ENCODE measurements at regions not wholly inside any gene's neighbourhood (a gene's known extent, or its start where the extent isn't known, plus 50 kb on each side); places are given as distances from the start of the nearest gene placed in this dataset.

GRCh38 chr12:58453306-58453705 is 467.0 kb downstream of the LRIG3 start:
- H3K27me3 Mint-ChIP-seq (ENCODE audit: low read depth) = peaks cover 8% of the 10 kb centered on the region
- H3K4me1 Mint-ChIP-seq (ENCODE audit: low read depth) = no peaks in the 10 kb centered on the region
- H3K36me3 Mint-ChIP-seq (ENCODE audit: low read depth) = no peaks in the 10 kb centered on the region
- no peak overlapping the region for H3K27ac Mint-ChIP-seq
- no peak overlapping the region for H3K4me3 Mint-ChIP-seq
- H3K9me3 Mint-ChIP-seq = no peaks in the 10 kb centered on the region
- DNase-seq (ENCODE audit: low spot score) = no peak

GRCh38 chr12:58455136-58455535 is 465.2 kb downstream of the LRIG3 start:
- Mint-ChIP-seq H3K27me3 (ENCODE audit: low read depth) (peaks cover 3% of the 10 kb centered on the region), H3K9me3 (no peaks in the 10 kb centered on the region), H3K4me3 (no peak overlapping the region), H3K27ac (no peak overlapping the region), H3K36me3 (ENCODE audit: low read depth) (no peaks in the 10 kb centered on the region), H3K4me1 (ENCODE audit: low read depth) (no peaks in the 10 kb centered on the region)
- DNase-seq (ENCODE audit: low spot score) = no peak

- H3K36me3 Mint-ChIP-seq (ENCODE audit: low read depth) = no peaks in the 10 kb centered on the region
- no peaks in the 10 kb centered on the region for H3K27me3 Mint-ChIP-seq (ENCODE audit: low read depth)
- no peak overlapping the region for H3K4me3 Mint-ChIP-seq
- no peak overlapping the region for H3K27ac Mint-ChIP-seq
- no peaks in the 10 kb centered on the region for H3K9me3 Mint-ChIP-seq
- no peak for DNase-seq (ENCODE audit: low spot score)
- H3K4me1 Mint-ChIP-seq (ENCODE audit: low read depth) = no peaks in the 10 kb centered on the region
Measured at GRCh38 chr12:58458102-58458501, 462.2 kb downstream of the LRIG3 start.

- Mint-ChIP-seq H3K4me1 (ENCODE audit: low read depth) (no peaks in the 10 kb centered on the region), H3K36me3 (ENCODE audit: low read depth) (no peaks in the 10 kb centered on the region), H3K27ac (no peak overlapping the region), H3K4me3 (no peak overlapping the region), H3K27me3 (ENCODE audit: low read depth) (no peaks in the 10 kb centered on the region), H3K9me3 (no peaks in the 10 kb centered on the region)
- DNase-seq (ENCODE audit: low spot score) = no peak
Measured at GRCh38 chr12:58459191-58459590, 461.1 kb downstream of the LRIG3 start.

GRCh38 chr12:58463051-58463450 is 457.3 kb downstream of the LRIG3 start:
- Mint-ChIP-seq H3K9me3 (no peaks in the 10 kb centered on the region), H3K27me3 (ENCODE audit: low read depth) (no peaks in the 10 kb centered on the region), H3K36me3 (ENCODE audit: low read depth) (no peaks in the 10 kb centered on the region), H3K27ac (no peak overlapping the region), H3K4me3 (no peak overlapping the region), H3K4me1 (ENCODE audit: low read depth) (no peaks in the 10 kb centered on the region)
- DNase-seq (ENCODE audit: low spot score) = no peak

- Mint-ChIP-seq H3K27me3 (ENCODE audit: low read depth) (no peaks in the 10 kb centered on the region), H3K27ac (no peak overlapping the region), H3K4me3 (no peak overlapping the region), H3K36me3 (ENCODE audit: low read depth) (no peaks in the 10 kb centered on the region), H3K4me1 (ENCODE audit: low read depth) (no peaks in the 10 kb centered on the region), H3K9me3 (no peaks in the 10 kb centered on the region)
- DNase-seq (ENCODE audit: low spot score) = no peak
Measured at GRCh38 chr12:58465418-58465817, 454.9 kb downstream of the LRIG3 start.

GRCh38 chr12:58470266-58471010 is 449.9 kb downstream of the LRIG3 start:
- Mint-ChIP-seq H3K27me3 (ENCODE audit: low read depth) (no peaks in the 10 kb centered on the region), H3K9me3 (no peaks in the 10 kb centered on the region), H3K36me3 (ENCODE audit: low read depth) (no peaks in the 10 kb centered on the region), H3K4me3 (no peak overlapping the region), H3K4me1 (ENCODE audit: low read depth) (no peaks in the 10 kb centered on the region), H3K27ac (no peak overlapping the region)
- DNase-seq (ENCODE audit: low spot score) = no peak

GRCh38 chr12:58479401-58479800 is 440.9 kb downstream of the LRIG3 start:
- DNase-seq (ENCODE audit: low spot score) = no peak
- Mint-ChIP-seq H3K9me3 (no peaks in the 10 kb centered on the region), H3K27ac (no peak overlapping the region), H3K4me3 (no peak overlapping the region), H3K4me1 (ENCODE audit: low read depth) (no peaks in the 10 kb centered on the region), H3K36me3 (ENCODE audit: low read depth) (no peaks in the 10 kb centered on the region), H3K27me3 (ENCODE audit: low read depth) (no peaks in the 10 kb centered on the region)

GRCh38 chr12:58481811-58482210 is 438.5 kb downstream of the LRIG3 start:
- no peak for DNase-seq (ENCODE audit: low spot score)
- H3K4me1 Mint-ChIP-seq (ENCODE audit: low read depth) = no peaks in the 10 kb centered on the region
- no peak overlapping the region for H3K27ac Mint-ChIP-seq
- no peaks in the 10 kb centered on the region for H3K27me3 Mint-ChIP-seq (ENCODE audit: low read depth)
- no peaks in the 10 kb centered on the region for H3K36me3 Mint-ChIP-seq (ENCODE audit: low read depth)
- H3K4me3 Mint-ChIP-seq = no peak overlapping the region
- H3K9me3 Mint-ChIP-seq = no peaks in the 10 kb centered on the region

GRCh38 chr12:58487255-58487654 is 433.0 kb downstream of the LRIG3 start:
- H3K27ac Mint-ChIP-seq = no peak overlapping the region
- DNase-seq (ENCODE audit: low spot score) = no peak
- H3K9me3 Mint-ChIP-seq = no peaks in the 10 kb centered on the region
- H3K4me3 Mint-ChIP-seq = no peak overlapping the region
- H3K36me3 Mint-ChIP-seq (ENCODE audit: low read depth) = no peaks in the 10 kb centered on the region
- H3K4me1 Mint-ChIP-seq (ENCODE audit: low read depth) = no peaks in the 10 kb centered on the region
- no peaks in the 10 kb centered on the region for H3K27me3 Mint-ChIP-seq (ENCODE audit: low read depth)

GRCh38 chr12:58487678-58488161 is 432.6 kb downstream of the LRIG3 start:
- Mint-ChIP-seq H3K27me3 (ENCODE audit: low read depth) (no peaks in the 10 kb centered on the region), H3K4me1 (ENCODE audit: low read depth) (no peaks in the 10 kb centered on the region), H3K9me3 (no peaks in the 10 kb centered on the region), H3K27ac (no peak overlapping the region), H3K36me3 (ENCODE audit: low read depth) (no peaks in the 10 kb centered on the region), H3K4me3 (no peak overlapping the region)
- DNase-seq (ENCODE audit: low spot score) = no peak

GRCh38 chr12:58489394-58489793 is 430.9 kb downstream of the LRIG3 start:
- Mint-ChIP-seq H3K27ac (no peak overlapping the region), H3K27me3 (ENCODE audit: low read depth) (no peaks in the 10 kb centered on the region), H3K36me3 (ENCODE audit: low read depth) (no peaks in the 10 kb centered on the region), H3K4me3 (no peak overlapping the region), H3K4me1 (ENCODE audit: low read depth) (no peaks in the 10 kb centered on the region), H3K9me3 (no peaks in the 10 kb centered on the region)
- no peak for DNase-seq (ENCODE audit: low spot score)

- H3K27ac Mint-ChIP-seq = no peak overlapping the region
- H3K27me3 Mint-ChIP-seq (ENCODE audit: low read depth) = no peaks in the 10 kb centered on the region
- no peaks in the 10 kb centered on the region for H3K4me1 Mint-ChIP-seq (ENCODE audit: low read depth)
- DNase-seq (ENCODE audit: low spot score) = no peak
- H3K4me3 Mint-ChIP-seq = no peak overlapping the region
- H3K36me3 Mint-ChIP-seq (ENCODE audit: low read depth) = no peaks in the 10 kb centered on the region
- H3K9me3 Mint-ChIP-seq = no peaks in the 10 kb centered on the region
Measured at GRCh38 chr12:58491306-58491705, 429.0 kb downstream of the LRIG3 start.

- Mint-ChIP-seq H3K4me1 (ENCODE audit: low read depth) (no peaks in the 10 kb centered on the region), H3K27me3 (ENCODE audit: low read depth) (no peaks in the 10 kb centered on the region), H3K4me3 (no peak overlapping the region), H3K27ac (no peak overlapping the region), H3K9me3 (no peaks in the 10 kb centered on the region), H3K36me3 (ENCODE audit: low read depth) (no peaks in the 10 kb centered on the region)
- no peak for DNase-seq (ENCODE audit: low spot score)
Measured at GRCh38 chr12:58496411-58497190, 423.7 kb downstream of the LRIG3 start.

All from T-helper 2 cell treated with Interferon-gamma antibody and Interleukin-4, amounts not matched to agents 5 μg/mL and 100 μg/mL, for 36 hours (primary cell).